ENCODE measurements at regions not wholly inside any gene's neighbourhood (a gene's known extent, or its start where the extent isn't known, plus 50 kb on each side); places are given as distances from the start of the nearest gene placed in this dataset.
A peak's percentile ranks its signal among the peaks of the same experiment; 100 is the strongest.

DNA sequence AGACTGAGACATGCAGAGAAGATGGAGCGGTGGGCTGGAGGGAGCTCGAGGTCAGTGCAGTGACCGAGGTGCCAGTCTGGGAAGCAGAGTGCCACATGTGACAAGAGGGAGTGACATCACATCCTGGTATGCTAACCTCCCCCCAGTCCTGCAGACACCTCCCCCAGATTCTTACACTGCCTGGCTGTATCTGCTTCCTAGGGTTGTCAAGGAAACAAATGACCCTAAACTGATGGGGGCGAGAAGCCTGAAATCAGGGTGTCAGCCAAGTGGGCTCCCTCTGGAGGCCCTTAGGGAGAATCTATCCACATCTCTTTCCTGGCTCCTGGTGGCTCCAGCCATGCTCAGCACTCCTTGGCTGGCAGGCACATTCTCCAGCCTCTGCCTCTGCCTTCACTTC is 316.1 kb upstream of the ZMIZ1 start:
- peaks cover 27% of the 10 kb centered on the region for H3K27me3 Mint-ChIP-seq
- H3K4me3 Mint-ChIP-seq, result no peak overlapping the region
- no peaks in the 10 kb centered on the region for H3K36me3 Mint-ChIP-seq (ENCODE audit: low read depth)
- H3K9me3 Mint-ChIP-seq, result no peaks in the 10 kb centered on the region
- H3K27ac Mint-ChIP-seq, result no peak overlapping the region
- no peak for ATAC-seq (replicated peaks)
- H3K4me1 Mint-ChIP-seq, result no peaks in the 10 kb centered on the region

GRCh38 chr10:78754269-78755062 is 314.3 kb upstream of the ZMIZ1 start:
- Mint-ChIP-seq H3K9me3 (no peaks in the 10 kb centered on the region), H3K27me3 (peaks cover 21% of the 10 kb centered on the region), H3K4me1 (no peaks in the 10 kb centered on the region), H3K36me3 (ENCODE audit: low read depth) (no peaks in the 10 kb centered on the region), H3K27ac (no peak overlapping the region), H3K4me3 (no peak overlapping the region)
- ATAC-seq (replicated peaks), result no peak

- Mint-ChIP-seq H3K4me1 (no peaks in the 10 kb centered on the region), H3K4me3 (no peak overlapping the region), H3K9me3 (no peaks in the 10 kb centered on the region), H3K36me3 (ENCODE audit: low read depth) (no peaks in the 10 kb centered on the region), H3K27me3 (peaks cover 21% of the 10 kb centered on the region), H3K27ac (no peak overlapping the region)
- ATAC-seq (replicated peaks), result no peak
These were observed 313.6 kb upstream of the ZMIZ1 start for GRCh38 chr10:78755063-78755701.

GRCh38 chr10:78755877-78756455 is 312.8 kb upstream of the ZMIZ1 start:
- H3K4me1 Mint-ChIP-seq, result no peaks in the 10 kb centered on the region
- no peaks in the 10 kb centered on the region for H3K9me3 Mint-ChIP-seq
- H3K4me3 Mint-ChIP-seq, result no peak overlapping the region
- H3K36me3 Mint-ChIP-seq (ENCODE audit: low read depth), result no peaks in the 10 kb centered on the region
- H3K27ac Mint-ChIP-seq, result no peak overlapping the region
- peaks cover 21% of the 10 kb centered on the region for H3K27me3 Mint-ChIP-seq
- no peak for ATAC-seq (replicated peaks)

DNA sequence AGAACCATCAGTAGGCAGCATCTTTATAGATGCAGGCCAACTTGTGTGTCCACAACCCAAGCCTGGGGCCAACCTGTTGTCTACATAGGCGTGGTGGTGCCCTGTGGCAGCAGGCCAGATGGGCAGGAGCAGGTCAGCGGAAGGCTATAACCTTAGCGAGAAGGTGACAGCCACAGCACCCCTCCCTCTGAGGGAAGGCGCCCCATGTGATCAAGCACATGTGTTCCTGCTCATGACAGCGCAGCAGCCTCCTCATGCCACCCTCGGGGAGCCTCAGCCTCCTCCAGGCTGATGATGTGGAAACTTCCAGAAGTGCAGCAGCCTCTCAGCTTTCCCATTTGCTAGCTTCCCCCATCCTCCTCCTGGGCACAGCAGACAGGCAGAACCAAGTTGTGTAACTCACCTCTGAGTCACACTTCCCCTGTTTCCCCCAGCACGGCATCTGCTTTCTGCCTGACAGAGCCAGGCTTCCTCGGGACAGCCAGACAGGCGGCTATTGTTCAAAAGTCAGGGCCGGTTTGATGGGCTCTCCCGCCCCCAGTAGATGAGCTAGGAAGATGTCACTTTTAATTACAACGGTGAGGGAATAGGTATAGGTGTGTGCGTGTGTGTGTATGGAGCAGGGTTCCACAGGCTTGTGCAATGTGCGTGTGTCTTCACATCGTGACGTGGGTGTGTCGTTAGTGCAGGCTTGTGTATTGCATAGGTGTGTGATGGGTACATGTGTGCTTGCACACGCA is 312.0 kb upstream of the ZMIZ1 start:
- Mint-ChIP-seq H3K36me3 (ENCODE audit: low read depth) (no peaks in the 10 kb centered on the region), H3K9me3 (no peaks in the 10 kb centered on the region), H3K27me3 (peaks cover 17% of the 10 kb centered on the region), H3K4me1 (no peaks in the 10 kb centered on the region), H3K27ac (no peak overlapping the region), H3K4me3 (no peak overlapping the region)
- ATAC-seq (replicated peaks), result peak; percentile 71

DNA sequence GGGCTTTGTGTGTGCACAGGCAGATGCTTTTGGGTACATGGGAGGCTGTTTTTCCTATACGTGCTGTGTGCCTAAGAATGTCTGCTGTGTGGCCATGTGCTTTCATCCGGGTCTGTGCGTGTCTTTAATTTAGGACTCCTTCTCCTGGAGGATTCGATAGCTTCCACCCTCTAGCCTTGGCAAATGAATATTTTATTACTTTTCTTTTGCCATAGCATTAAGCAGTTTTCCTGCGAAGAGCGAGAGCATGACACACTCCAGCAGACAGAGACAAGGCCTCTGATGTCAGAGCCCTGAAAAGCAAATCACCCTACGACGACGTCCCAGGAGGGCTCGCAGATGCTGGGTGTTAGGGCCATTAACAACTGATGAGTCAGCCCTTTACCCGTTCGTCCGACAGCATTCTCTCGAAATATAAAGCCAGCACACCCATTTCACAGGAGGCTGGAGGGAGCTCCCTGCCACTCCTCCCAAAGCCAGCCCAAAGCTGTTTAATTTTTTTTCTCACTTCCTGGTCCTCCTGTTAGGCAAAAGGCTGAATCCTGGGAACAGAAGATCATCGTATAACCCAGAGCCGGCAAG is 311.3 kb upstream of the ZMIZ1 start:
- H3K4me1 Mint-ChIP-seq, result no peaks in the 10 kb centered on the region
- no peak overlapping the region for H3K4me3 Mint-ChIP-seq
- H3K36me3 Mint-ChIP-seq (ENCODE audit: low read depth), result no peaks in the 10 kb centered on the region
- H3K27me3 Mint-ChIP-seq, result peaks cover 10% of the 10 kb centered on the region
- no peak for ATAC-seq (replicated peaks)
- no peak overlapping the region for H3K27ac Mint-ChIP-seq
- H3K9me3 Mint-ChIP-seq, result no peaks in the 10 kb centered on the region

- H3K9me3 Mint-ChIP-seq, result no peaks in the 10 kb centered on the region
- ATAC-seq (replicated peaks), result no peak
- no peaks in the 10 kb centered on the region for H3K36me3 Mint-ChIP-seq (ENCODE audit: low read depth)
- H3K4me1 Mint-ChIP-seq, result no peaks in the 10 kb centered on the region
- no peak overlapping the region for H3K4me3 Mint-ChIP-seq
- no peak overlapping the region for H3K27ac Mint-ChIP-seq
- peaks cover 8% of the 10 kb centered on the region for H3K27me3 Mint-ChIP-seq
These were observed 310.6 kb upstream of the ZMIZ1 start for GRCh38 chr10:78758176-78758575.

DNA sequence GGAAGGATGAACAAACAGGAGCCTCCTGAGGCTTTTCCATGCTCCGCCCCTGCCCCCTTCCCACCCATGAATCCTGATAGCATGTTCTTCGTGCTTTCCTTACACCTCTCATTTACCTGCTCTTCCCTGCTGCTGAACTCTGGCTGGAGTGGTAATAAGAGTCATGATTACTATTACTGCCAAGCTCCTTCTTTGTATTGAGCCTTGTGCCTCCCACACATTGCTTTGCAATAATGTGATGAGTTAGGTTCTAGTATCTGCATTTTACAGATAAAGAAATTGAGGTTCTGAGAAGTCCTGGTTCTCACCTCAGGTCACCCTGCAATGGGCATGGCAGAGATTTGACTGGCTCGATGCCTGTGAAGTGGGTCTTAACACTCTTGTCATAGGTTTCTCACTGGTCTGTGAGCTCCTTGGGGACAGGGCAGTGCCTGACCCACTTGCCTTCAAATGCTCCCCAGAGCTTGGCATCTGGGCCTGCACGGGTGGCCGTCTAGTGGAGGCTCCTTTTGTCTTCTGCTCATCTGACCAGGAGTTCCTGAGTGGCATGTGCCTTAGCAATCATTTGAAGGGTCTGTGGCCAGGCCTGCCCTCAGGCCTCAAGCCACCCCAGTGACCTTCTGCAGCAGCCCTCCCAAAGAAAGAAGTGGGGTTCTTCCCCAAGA is 309.2 kb upstream of the ZMIZ1 start:
- no peaks in the 10 kb centered on the region for H3K36me3 Mint-ChIP-seq (ENCODE audit: low read depth)
- no peaks in the 10 kb centered on the region for H3K4me1 Mint-ChIP-seq
- H3K27ac Mint-ChIP-seq, result no peak overlapping the region
- H3K4me3 Mint-ChIP-seq, result no peak overlapping the region
- ATAC-seq (replicated peaks), result no peak
- H3K9me3 Mint-ChIP-seq, result no peaks in the 10 kb centered on the region
- H3K27me3 Mint-ChIP-seq, result peaks cover 3% of the 10 kb centered on the region

- no peak for ATAC-seq (replicated peaks)
- H3K4me3 Mint-ChIP-seq, result no peak overlapping the region
- H3K36me3 Mint-ChIP-seq (ENCODE audit: low read depth), result no peaks in the 10 kb centered on the region
- no peak overlapping the region for H3K27ac Mint-ChIP-seq
- no peaks in the 10 kb centered on the region for H3K9me3 Mint-ChIP-seq
- H3K27me3 Mint-ChIP-seq, result peaks cover 3% of the 10 kb centered on the region
- H3K4me1 Mint-ChIP-seq, result no peaks in the 10 kb centered on the region
These were observed 308.1 kb upstream of the ZMIZ1 start for GRCh38 chr10:78760463-78761310.

DNA sequence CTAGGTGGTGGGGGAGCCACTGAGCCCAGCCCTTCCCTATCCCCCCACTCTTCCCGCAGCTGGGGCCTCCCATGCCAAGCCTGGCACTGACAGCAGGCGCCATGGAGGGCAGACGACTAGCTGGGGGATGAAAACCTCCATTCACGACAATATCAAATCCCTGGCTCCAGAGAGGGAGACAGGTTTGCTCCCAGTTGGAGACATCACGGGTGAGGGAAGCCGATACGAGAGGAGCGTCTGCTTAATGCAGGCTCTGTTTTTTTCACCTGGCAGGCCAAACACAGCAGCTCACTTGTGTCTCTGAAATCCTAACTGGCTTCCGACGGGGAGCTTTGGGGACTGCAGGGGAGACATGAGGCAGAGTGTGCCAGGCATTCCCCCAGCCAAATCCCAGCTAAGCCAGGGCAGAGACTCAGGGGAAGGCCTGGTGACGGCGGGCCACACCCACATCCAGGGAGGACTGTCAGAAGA is 307.4 kb upstream of the ZMIZ1 start:
- H3K4me3 Mint-ChIP-seq, result no peak overlapping the region
- no peak for ATAC-seq (replicated peaks)
- H3K27me3 Mint-ChIP-seq, result peaks cover 3% of the 10 kb centered on the region
- H3K36me3 Mint-ChIP-seq (ENCODE audit: low read depth), result no peaks in the 10 kb centered on the region
- H3K4me1 Mint-ChIP-seq, result no peaks in the 10 kb centered on the region
- H3K9me3 Mint-ChIP-seq, result no peaks in the 10 kb centered on the region
- no peak overlapping the region for H3K27ac Mint-ChIP-seq

DNA sequence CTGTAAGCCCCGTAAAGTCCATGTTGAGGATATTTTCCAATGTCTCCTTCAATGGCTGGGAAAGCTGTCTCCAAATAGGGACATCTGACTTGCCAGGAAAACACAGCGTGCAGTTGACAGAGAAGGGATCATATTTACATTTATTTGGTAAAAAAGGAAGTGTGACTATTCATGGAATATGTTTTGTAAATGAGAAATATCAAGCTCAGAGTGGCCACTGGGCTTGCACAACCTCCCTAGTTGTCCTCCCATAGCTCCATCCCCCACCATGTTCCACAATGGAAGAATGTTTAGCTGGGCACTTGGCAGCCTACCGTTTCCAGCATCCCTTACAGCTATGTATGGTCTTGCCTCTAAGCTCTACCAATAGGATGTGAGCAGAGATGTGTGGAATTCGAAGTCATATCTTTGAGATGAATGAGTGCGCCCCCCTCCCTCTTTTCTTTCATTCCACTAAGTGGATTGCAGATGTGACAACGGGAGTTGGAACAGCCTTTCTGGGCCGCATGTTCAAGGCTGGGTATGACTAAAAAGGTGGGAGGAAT is 306.6 kb upstream of the ZMIZ1 start:
- H3K27me3 Mint-ChIP-seq, result no peaks in the 10 kb centered on the region
- no peaks in the 10 kb centered on the region for H3K4me1 Mint-ChIP-seq
- no peaks in the 10 kb centered on the region for H3K9me3 Mint-ChIP-seq
- no peak overlapping the region for H3K4me3 Mint-ChIP-seq
- ATAC-seq (replicated peaks), result no peak
- no peak overlapping the region for H3K27ac Mint-ChIP-seq
- H3K36me3 Mint-ChIP-seq (ENCODE audit: low read depth), result no peaks in the 10 kb centered on the region

GRCh38 chr10:78763234-78763633 is 305.5 kb upstream of the ZMIZ1 start:
- no peak for ATAC-seq (replicated peaks)
- Mint-ChIP-seq H3K27me3 (no peaks in the 10 kb centered on the region), H3K27ac (peak overlapping the region; percentile 90), H3K9me3 (no peaks in the 10 kb centered on the region), H3K4me1 (no peaks in the 10 kb centered on the region), H3K36me3 (ENCODE audit: low read depth) (no peaks in the 10 kb centered on the region), H3K4me3 (peak overlapping the region; percentile 58)

Measured in activated T-helper 17 cell treated with anti-CD3 and anti-CD28 coated beads, Interleukin-2, amount 50 U/mL, for 72 hours (primary cell).